ENCODE measurements at regions not wholly inside any gene's neighbourhood (a gene's known extent, or its start where the extent isn't known, plus 50 kb on each side); places are given as distances from the start of the nearest gene placed in this dataset.
"Not testable (repeated sequence)": the region's sequence is repeated elsewhere in the genome, so short reads cannot be mapped to it uniquely, and the experiment has no call there.

DNA sequence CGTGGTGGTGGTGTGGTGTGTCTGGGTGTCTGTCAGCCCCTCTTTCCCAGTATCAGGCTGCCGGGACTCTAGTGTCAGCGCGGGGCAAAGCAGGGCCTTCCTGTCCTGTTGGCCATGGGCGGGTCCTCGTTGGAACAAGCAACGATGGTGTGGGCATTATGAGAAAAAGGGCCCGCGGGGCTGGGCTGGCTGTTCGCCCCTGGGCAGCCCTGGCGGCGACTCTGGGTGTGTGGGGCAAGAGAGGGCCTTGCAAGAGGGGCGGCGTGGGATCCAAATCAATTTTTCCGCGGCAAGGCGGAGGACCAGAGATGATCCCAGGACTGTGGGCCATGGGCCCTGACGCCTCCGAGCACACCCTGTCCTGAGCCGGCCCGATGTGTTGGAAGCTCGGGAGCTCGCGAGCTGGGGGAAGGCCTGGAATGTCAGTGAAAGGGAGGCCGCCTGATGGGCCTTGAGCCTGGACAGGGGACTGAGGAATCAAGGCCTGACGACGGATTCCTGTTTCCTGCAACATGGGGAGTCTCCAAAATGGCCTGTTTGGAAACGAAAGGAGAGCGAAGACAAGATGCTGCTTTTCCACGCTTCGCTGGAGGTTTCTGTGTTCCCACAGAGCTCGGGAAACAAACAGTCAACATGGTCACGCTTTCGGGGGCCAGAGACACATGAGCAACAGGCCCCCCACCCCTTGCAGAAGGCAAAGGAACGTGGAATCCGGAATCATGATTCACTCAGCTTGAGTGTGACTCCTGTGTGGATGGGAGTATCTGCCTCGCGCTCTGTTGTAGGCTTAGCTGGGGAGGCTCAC, 364.7 kb upstream of the DEFB115 start:
- no peak for DNase-seq (ENCODE audit: low spot score, unreplicated experiment)
- Mint-ChIP-seq H3K4me3 (ENCODE audit: low read depth) (no peak overlapping the region), H3K36me3 (ENCODE audit: insufficient read depth) (peaks cover 2% of the 10 kb centered on the region), H3K27ac (no peak overlapping the region), H3K4me1 (ENCODE audit: low read depth) (no peaks in the 10 kb centered on the region), H3K9me3 (ENCODE audit: low read depth) (peaks cover 23% of the 10 kb centered on the region), H3K27me3 (no peaks in the 10 kb centered on the region)
- TF ChIP-seq, protein P1, sequence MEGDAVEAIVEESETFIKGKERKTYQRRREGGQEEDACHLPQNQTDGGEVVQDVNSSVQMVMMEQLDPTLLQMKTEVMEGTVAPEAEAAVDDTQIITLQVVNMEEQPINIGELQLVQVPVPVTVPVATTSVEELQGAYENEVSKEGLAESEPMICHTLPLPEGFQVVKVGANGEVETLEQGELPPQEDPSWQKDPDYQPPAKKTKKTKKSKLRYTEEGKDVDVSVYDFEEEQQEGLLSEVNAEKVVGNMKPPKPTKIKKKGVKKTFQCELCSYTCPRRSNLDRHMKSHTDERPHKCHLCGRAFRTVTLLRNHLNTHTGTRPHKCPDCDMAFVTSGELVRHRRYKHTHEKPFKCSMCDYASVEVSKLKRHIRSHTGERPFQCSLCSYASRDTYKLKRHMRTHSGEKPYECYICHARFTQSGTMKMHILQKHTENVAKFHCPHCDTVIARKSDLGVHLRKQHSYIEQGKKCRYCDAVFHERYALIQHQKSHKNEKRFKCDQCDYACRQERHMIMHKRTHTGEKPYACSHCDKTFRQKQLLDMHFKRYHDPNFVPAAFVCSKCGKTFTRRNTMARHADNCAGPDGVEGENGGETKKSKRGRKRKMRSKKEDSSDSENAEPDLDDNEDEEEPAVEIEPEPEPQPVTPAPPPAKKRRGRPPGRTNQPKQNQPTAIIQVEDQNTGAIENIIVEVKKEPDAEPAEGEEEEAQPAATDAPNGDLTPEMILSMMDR (IDR thresholded peaks at IDR 0.05; ENCODE audit: unreplicated experiment), result no peak

DNA sequence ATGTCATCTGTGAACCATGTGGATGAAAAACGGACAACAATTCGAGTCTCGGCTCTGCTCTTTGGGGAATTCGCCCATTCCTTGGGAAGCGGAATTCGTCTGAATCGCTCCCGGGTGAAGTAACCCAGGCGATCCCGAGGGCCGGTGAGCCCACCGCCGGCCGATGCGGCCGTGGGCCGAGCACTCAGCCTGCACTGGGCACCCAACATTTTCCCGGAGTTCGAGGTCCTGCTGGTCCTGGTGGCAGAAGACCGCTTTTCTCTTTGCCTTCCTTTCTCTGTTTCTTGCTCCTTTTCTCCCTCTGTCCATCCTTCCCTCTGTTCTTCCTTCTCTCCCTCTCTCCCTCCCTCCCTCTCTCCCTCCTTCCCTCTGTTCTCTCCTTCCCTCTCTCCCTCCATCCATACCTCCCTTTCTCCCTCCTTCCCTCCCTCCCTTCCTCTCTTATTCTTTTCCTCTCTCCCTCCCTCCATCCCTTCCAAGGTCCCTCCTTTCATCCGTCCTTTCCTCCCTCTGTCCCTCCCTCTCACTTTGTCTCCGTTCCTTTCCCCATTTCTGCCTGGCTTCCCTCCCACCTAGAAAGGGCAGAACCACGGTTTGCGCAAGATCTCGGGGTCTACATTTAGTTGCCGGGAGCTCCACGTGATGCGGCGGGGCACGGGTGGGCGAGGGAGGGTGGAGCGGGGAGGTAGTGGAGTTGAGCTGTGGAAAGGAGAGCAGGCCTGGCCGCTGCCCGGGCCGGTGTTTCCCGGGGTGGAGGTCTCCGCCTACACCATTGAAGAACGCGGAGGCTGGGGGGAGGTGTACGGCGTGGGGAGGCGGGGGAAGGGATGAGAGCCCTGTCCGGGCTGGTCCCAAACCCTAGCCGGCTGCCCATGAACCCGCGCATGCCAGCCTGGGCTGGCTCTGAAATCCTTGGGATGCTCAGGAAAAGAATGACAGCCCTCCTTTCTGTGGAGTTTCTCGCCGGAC, 363.8 kb upstream of the DEFB115 start:
- DNase-seq (ENCODE audit: low spot score, unreplicated experiment); H3K27me3 Mint-ChIP-seq; H3K4me1 Mint-ChIP-seq (ENCODE audit: low read depth); H3K4me3 Mint-ChIP-seq (ENCODE audit: low read depth); H3K36me3 Mint-ChIP-seq (ENCODE audit: insufficient read depth); H3K27ac Mint-ChIP-seq: not testable (repeated sequence)
- peaks cover 24% of the 10 kb centered on the region for H3K9me3 Mint-ChIP-seq (ENCODE audit: low read depth)

DNA sequence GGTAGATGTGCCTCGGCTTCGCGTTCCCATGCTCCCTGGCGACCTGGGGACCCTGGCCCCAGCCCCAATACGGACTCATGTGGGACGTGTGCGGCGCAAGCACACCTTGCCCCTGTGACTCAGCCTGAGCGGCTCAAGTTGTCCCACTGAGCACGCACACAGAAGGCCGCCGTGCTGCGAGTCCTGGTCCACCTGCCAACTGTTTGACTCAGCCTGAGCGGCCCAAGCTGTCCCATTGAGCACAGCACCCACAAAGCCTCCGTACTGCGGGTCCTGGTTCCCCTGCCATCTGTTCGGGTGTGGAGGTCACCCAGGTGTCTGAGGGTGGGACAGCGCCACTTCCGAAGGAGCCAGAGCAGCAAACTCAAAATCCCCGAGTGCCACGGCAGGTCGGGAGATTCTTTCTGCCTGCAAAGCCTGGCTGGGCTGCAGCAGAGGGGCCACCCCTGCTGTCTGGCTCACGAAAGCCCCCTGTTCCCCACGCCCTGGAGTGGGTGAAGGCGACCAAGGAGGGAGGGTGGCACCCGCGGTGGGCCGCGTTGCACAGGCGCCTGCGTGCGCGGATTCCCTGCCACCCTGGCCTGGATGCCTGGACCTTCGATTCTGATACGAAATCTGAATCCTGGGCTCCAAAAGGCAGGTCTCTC, 362.6 kb upstream of the DEFB115 start:
- not testable (repeated sequence) for H3K27me3 Mint-ChIP-seq; H3K4me3 Mint-ChIP-seq (ENCODE audit: low read depth); H3K36me3 Mint-ChIP-seq (ENCODE audit: insufficient read depth); DNase-seq (ENCODE audit: low spot score, unreplicated experiment); H3K4me1 Mint-ChIP-seq (ENCODE audit: low read depth); H3K27ac Mint-ChIP-seq
- H3K9me3 Mint-ChIP-seq (ENCODE audit: low read depth), result peaks cover 18% of the 10 kb centered on the region

DNA sequence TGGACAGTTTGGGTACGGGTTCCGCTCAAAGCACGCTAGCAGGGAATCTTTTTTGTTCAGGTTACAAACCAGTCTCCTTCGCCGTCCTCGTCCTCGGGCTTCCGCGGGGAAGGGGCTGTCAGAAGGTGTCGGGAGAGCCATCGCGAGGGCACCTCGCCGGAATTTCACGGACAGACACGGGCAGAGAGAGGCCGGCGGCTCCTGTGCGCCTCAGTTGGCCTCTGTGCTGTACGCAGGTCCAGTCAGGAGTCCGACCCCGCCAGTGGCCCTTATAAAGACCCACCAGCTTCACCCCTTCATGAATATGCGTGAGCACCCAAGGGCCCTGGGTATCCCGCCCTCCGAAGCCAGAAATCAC, 362.1 kb upstream of the DEFB115 start:
- not testable (repeated sequence) for H3K27me3 Mint-ChIP-seq

DNA sequence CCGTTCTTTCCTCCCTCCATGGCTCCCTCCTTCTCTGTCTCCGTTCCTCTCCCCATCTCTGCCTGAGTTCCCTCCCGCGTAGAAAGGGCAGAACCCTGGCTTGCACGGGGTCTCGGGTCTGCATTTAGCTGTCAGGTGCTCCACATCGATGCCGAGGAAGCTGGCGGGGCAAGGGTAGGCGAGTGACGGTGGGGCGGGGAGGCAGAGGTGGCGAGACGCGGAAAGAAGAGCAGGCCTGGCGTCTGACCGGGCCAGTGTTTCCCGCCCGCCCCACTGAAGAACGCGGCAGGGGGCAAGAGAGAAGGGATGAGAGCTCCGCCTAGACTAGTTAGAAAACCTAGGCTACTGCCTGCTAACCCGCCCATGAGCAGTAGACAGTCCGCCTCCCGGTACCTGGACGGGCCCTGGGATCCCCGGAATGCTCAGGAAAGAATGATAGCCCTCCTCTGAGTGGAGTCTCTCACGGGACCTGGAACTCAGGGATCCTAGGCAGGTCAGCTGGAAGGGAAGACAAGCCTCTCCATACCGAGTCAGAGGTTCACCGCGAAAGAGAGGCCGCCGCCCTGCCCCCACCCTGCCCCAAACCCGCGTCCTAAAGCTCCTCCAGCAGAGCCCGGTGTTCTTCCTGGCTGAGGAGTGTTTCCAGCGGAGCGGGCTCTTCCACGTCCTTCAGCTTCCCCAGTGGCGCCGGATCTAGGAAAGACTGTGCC, 357.9 kb upstream of the DEFB115 start:
- not testable (repeated sequence) for H3K4me1 Mint-ChIP-seq (ENCODE audit: low read depth); H3K27ac Mint-ChIP-seq; H3K36me3 Mint-ChIP-seq (ENCODE audit: insufficient read depth); DNase-seq (ENCODE audit: low spot score, unreplicated experiment); H3K4me3 Mint-ChIP-seq (ENCODE audit: low read depth); H3K27me3 Mint-ChIP-seq
- peaks cover 19% of the 10 kb centered on the region for H3K9me3 Mint-ChIP-seq (ENCODE audit: low read depth)

More for the DNA sequence above, 362.1 kb upstream of the DEFB115 start:
- H3K9me3 Mint-ChIP-seq (ENCODE audit: low read depth), result peaks cover 18% of the 10 kb centered on the region
- H3K4me1 Mint-ChIP-seq (ENCODE audit: low read depth); H3K27ac Mint-ChIP-seq; H3K36me3 Mint-ChIP-seq (ENCODE audit: insufficient read depth); H3K4me3 Mint-ChIP-seq (ENCODE audit: low read depth); DNase-seq (ENCODE audit: low spot score, unreplicated experiment): not testable (repeated sequence)

DNA sequence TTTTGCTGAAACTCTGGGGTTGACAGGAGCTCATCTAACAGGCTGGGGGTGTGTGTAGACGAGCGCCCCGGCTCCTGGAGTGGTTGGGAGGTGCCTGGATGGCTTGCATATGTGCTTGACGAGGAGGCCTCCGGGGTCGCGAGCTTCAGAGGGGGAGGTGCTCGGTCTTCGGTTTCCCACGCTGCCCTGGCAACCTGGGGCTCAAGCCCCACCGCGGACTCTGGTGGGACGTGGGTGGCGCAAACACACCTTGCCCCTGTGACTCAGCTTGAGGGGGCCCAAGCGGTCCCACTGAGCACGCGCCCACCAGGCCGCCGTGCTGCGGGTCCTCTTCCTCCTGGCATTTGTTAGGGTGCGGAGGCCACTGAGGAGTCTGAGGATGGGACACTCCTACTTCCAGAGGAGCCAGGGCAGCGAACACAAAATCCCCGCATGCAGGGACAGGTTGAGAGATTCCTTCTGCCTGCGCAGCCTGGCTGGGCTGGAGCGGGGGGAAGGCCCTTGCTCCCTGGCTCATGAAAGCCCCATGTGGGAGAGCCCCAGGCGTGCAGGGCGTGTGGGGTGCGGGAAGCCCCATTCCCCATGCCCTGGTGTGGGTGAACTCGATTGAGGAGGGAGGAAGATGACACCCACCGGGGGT, 357.3 kb upstream of the DEFB115 start:
- H3K36me3 Mint-ChIP-seq (ENCODE audit: insufficient read depth); H3K27me3 Mint-ChIP-seq; H3K4me3 Mint-ChIP-seq (ENCODE audit: low read depth); H3K4me1 Mint-ChIP-seq (ENCODE audit: low read depth); DNase-seq (ENCODE audit: low spot score, unreplicated experiment); H3K27ac Mint-ChIP-seq: not testable (repeated sequence)
- peaks cover 23% of the 10 kb centered on the region for H3K9me3 Mint-ChIP-seq (ENCODE audit: low read depth)

DNA sequence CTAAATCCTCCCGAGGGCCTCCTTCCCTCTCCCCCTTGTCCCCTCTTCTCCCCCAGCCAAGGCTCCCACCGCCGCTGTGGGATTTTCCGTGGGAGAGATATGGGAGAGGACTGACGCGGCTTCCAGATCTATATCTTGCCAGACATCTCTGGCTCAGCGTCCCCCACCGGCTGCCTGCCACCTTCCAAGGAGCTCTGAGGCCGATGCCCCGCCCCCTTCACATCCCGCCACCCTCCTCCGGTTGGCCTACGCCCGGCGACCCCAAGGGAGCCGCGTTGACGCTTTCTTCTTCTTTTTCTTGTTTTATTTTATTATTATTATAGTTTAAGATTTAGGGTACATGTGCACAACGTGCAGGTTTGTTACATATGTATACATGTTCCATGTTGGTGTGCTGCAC, 352.2 kb upstream of the DEFB115 start:
- H3K4me1 Mint-ChIP-seq (ENCODE audit: low read depth); H3K27ac Mint-ChIP-seq; H3K27me3 Mint-ChIP-seq; DNase-seq (ENCODE audit: low spot score, unreplicated experiment); H3K4me3 Mint-ChIP-seq (ENCODE audit: low read depth): not testable (repeated sequence)
- Mint-ChIP-seq H3K36me3 (ENCODE audit: insufficient read depth) (peaks cover 23% of the 10 kb centered on the region), H3K9me3 (ENCODE audit: low read depth) (peaks cover 39% of the 10 kb centered on the region)
